ENCODE measurements at regions not wholly inside any gene's neighbourhood (a gene's known extent, or its start where the extent isn't known, plus 50 kb on each side); places are given as distances from the start of the nearest gene placed in this dataset.

DNA sequence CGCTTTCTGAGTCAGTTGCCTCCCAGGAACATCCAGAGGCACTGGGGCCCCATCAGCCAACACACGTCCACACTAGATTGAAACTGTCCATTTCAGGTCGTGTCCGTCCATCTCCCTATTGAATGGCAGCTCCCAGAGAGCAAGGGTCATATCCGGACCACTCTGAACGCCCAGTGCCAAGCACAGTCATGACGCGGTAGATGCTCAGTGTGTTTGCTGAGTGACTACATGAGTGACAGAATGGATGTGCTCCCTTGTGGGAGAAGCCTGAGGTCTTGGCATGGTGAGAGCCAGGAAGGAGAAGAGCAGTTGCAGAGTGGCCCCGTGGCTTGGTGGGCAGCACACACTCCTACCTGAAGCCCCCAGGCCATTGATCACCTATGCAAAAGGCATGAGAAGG is 92.5 kb upstream of the CUX1 start:
- TF ChIP-seq, protein P1, sequence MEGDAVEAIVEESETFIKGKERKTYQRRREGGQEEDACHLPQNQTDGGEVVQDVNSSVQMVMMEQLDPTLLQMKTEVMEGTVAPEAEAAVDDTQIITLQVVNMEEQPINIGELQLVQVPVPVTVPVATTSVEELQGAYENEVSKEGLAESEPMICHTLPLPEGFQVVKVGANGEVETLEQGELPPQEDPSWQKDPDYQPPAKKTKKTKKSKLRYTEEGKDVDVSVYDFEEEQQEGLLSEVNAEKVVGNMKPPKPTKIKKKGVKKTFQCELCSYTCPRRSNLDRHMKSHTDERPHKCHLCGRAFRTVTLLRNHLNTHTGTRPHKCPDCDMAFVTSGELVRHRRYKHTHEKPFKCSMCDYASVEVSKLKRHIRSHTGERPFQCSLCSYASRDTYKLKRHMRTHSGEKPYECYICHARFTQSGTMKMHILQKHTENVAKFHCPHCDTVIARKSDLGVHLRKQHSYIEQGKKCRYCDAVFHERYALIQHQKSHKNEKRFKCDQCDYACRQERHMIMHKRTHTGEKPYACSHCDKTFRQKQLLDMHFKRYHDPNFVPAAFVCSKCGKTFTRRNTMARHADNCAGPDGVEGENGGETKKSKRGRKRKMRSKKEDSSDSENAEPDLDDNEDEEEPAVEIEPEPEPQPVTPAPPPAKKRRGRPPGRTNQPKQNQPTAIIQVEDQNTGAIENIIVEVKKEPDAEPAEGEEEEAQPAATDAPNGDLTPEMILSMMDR (IDR thresholded peaks at IDR 0.05): no peak
- no peak for TF ChIP-seq EZH2 (IDR thresholded peaks at IDR 0.05)
